HG03575 (cell line): ENCODE measurements at regions not wholly inside any gene's neighbourhood (a gene's known extent, or its start where the extent isn't known, plus 50 kb on each side); places are given as distances from the start of the nearest gene placed in this dataset.
"Not testable (repeated sequence)": the region's sequence is repeated elsewhere in the genome, so short reads cannot be mapped to it uniquely, and the experiment has no call there.

Experiments used
- ATAC-seq: cut with Tn5 transposase; IDR thresholded peaks from one replicate; pipeline ENCODE4 v1.9.1; 2021; ENCODE audit not compliant: unreplicated experiment, insufficient number of reproducible peaks, low FRiP score; ENCODE audit errors: extremely low read depth

- ATAC-seq: no peak
These were observed 152.0 kb upstream of the USP9X start for GRCh38 chrX:40933132-40933705.

DNA sequence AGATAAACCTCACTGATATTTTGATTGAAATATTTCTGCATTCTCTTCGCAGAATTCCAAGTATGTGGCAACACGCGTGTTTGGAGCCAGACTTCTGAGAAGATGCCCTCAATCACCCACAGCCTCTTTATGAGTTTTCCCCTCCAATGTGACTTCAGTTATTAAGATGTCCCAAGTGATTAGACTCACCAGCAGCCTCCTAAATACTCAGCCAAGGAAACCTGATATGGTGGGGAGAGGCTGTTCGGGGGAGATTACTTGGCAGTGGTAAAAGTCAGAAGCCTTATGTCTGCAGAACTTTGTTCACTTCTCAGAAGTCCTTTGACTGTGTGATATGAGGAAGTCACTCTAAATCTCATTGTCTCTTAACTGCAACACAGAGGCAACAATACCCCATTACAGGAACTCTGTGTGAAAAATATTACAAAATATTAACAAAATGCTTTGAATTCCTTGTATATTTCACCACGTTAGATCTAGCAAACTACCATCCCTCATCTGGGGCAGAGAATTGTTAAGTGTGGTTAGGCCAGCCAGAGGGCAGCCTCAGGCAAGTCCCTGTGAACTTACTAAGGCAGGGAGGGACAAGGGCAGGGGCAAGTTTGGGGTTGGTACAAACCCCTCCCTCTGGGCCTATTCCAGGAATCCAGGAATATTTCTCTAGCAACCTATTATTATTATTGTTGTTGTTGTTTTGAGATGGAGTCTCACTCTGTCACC lies 151.4 kb upstream of the USP9X start:
- ATAC-seq: no peak

- no peak for ATAC-seq
These were observed 148.4 kb upstream of the USP9X start for GRCh38 chrX:40936827-40937226.

- no peak for ATAC-seq
These were observed 146.8 kb upstream of the USP9X start for GRCh38 chrX:40938423-40938822.

GRCh38 chrX:40943093-40943641 lies 142.1 kb upstream of the USP9X start:
- no peak for ATAC-seq

DNA sequence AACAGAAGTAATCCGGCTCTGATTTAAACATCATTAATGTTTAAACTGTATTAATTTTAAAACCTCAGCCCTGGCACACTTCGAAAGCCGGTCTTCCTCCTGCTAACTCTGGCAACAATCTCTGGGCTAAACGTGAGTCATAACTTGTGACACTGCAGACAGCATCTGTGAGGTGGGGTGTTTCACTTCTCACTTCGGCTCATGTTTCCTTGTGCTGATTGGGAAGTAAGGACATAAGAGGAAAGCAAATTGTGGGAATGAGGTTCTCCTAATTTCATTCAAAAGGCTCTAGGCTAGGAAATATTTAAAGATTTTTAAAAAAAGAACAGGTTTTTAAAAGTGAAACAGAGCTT lies 139.9 kb upstream of the USP9X start:
- ATAC-seq: no peak

- ATAC-seq: no peak
These were observed 138.0 kb upstream of the USP9X start for GRCh38 chrX:40947276-40947675.

- no peak for ATAC-seq
These were observed 136.2 kb upstream of the USP9X start for GRCh38 chrX:40949071-40949470.

GRCh38 chrX:40950546-40950945 lies 134.7 kb upstream of the USP9X start:
- no peak for ATAC-seq

DNA sequence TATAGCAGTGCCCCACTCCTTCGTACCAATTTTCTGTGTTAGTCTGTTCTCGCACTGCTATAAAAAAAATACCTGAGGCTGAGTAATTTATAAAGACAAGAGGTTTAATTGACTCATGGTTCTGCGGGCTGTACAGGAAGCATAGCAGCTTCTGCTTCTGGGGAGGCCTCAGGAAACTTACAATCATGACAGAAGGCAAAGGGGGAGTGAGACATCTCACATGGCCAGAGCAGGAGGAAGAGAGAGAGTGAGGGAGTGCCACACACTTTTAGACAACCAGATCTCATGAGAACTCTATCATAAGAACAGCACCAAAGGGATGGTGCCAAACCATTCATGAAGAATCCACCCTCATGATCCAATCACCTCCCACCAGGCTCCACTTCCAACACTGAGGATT lies 133.8 kb upstream of the USP9X start:
- not testable (repeated sequence) for ATAC-seq

GRCh38 chrX:40952855-40953254 lies 132.4 kb upstream of the USP9X start:
- ATAC-seq: no peak

DNA sequence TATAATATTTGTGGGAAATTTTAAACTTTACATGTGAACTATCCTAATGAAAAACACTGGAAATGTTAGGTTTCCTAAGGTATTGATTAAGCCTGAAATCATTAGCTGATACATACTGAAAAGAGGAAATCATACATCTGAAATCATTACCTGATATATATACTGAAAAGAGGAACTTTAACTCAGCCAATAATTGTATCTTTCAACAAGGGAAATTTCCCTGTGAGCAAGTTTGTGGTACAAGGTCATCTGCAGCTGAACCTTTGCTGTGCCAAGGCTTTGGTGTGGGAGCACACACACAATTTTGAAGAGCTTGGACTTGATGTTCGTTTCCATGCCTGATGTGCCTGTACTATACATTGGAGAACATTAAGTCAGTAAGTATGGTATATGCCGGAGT lies 131.9 kb upstream of the USP9X start:
- peak; percentile 57 for ATAC-seq

DNA sequence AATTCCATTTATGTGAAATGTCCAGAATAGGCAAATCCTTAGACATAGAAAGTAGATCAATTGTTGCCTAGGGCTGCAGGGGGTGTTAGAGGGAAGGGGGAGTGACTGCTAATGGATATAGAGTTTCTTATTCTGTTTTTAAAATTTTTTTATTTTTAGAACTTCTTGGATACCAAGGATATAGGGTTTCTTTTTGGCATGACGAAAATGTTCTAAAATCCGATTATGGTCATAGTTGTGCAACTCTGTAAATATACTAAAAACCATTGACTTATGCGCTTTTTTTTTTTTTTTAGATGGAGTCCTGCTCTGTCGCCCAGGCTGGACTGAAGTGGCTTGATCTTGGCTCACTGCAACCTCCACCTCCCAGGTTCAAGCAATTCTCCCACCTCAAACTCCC lies 125.2 kb upstream of the USP9X start:
- no peak for ATAC-seq

DNA sequence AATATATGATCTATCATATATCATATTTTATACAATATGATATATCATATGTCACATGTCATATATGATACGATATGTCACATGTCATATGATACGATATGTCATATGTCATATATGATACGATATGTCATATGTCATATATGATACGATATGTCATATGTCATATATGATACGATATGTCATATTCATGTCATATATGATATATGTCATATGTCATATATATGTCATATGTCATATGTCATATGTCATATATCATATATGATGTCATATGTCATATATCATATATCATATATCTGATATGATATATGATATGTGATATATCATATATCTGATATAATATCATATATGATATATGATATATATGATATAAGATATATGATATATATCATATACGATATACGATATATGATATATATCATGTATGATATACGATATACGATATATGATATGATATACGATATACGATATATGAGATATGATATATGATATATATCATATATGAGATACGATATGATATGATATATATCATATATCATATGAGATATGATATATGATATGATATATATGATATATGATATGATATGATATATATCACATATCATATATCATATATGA lies 122.3 kb upstream of the USP9X start:
- ATAC-seq: no peak

- ATAC-seq: no peak
These were observed 121.2 kb upstream of the USP9X start for GRCh38 chrX:40964008-40964407.

DNA sequence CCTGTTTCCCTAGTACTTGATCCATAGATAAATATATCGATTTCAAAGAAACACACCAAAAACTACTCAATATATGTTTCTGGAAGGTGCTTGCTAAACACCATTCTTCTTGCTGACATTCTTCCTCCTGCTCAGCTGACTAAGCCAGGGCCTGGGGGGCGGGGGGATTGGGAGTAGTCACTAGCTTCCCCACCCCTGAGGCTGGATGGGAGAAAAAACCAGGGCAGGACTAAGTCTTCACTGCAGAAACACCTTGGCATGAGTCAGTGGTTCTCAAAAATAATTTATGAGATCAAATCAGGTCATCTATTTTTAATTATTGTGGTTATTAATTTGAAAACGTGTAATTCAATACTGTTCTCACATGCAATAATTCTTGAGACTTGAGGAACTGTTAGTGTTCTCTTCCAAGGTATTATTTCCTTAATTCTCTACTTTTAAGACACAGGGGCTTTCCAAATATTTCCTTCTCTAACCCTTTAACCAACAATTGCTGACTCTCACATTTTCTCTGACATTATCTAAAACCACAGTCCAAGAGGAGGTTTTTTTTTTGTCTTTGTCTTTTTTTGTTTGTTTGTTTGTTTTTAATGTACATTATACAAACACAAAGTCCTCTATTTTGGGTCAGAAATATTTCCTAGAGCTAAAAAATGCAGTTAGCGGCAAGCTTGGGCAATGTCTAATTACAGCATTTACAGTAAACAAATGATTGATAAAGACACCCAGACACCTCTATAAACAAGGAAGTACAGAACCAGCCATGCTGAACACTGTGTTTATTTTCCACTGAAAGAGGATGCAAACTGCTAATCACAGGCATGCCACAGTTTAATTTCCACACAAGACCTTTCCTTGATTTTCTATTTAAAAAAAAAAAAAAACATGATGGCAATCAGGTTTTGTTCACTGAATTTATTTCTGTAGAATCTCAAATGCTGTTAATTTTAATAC lies 120.3 kb upstream of the USP9X start:
- no peak for ATAC-seq

DNA sequence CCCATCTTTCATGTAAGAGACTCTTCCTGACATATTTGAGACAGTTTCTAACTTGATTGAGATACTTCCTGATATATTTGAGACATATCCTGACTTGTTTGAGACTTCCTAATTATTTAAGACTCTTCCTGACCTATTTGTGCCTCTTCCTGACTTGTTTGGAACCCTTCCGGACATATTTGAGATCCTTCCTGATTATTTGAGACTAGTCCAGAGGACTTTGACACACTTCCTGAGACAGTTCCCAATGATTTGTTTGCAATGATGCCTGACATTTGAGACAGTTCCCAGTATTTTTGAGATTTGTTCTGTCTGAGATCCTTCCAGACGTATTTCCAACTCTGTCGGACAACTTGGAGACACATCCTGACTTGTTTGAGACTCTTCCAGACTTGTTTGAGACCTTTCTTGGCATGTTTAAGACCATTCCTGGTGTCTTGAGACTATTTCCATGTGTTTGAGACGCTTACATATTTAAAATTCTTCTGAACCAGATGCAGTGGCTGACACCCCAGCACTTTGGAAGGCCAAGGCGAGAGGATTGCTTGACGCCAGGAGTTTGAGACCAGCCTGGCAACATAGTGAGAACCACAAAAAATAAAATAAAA lies 118.9 kb upstream of the USP9X start:
- ATAC-seq: no peak

- no peak for ATAC-seq
These were observed 117.1 kb upstream of the USP9X start for GRCh38 chrX:40968180-40968579.

GRCh38 chrX:40971736-40972135 lies 113.5 kb upstream of the USP9X start:
- no peak for ATAC-seq
